ENCODE measurements at regions not wholly inside any gene's neighbourhood (a gene's known extent, or its start where the extent isn't known, plus 50 kb on each side); places are given as distances from the start of the nearest gene placed in this dataset.
A peak's percentile ranks its signal among the peaks of the same experiment; 100 is the strongest.
"Not testable (repeated sequence)": the region's sequence is repeated elsewhere in the genome, so short reads cannot be mapped to it uniquely, and the experiment has no call there.

DNA sequence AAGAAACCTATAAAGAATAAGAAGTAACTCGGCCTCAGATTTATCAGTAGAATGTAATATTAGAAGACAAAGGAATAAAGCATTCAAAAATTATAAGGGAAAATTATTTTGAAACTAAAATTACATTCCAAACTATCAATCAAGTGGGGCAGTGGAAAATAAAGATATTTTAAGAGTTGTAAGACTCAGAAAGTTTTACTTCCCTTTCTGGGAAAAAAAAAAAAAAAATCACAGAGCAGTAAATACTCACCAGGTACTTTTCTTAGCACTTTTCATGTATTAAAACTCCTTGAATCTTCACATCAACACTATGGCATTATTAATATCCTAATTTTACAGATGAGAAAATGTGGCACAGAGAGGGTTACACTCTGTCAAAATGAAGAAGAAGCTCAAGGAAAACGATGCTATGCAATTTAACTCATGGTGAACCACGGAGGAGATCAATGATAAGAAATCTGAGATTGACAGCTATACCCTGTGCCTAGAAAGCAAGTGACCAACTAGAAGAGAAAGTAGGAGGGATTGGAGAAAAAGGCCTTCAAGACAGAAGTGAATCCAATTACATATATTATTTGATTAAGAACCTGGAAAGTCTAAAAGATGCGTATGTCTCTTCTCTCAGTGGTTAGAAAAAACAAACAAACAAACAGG lies 238.9 kb upstream of the ID2 start:
- Mint-ChIP-seq H3K9me3 (peaks cover 0 to 2% (median 0%) of the 10 kb centered on the region in 7 donors), H3K36me3 (peaks cover 0 to 3% of the 10 kb centered on the region in 2 donors), H3K4me3 (no peak overlapping the region), H3K27me3 (ENCODE audit: low read depth in 3 of 3) (peaks cover 0 to 2% (median 0%) of the 10 kb centered on the region in 3 donors), H3K27ac (no peak overlapping the region), H3K4me1 (peaks cover 43% of the 10 kb centered on the region)
- WGBS (ENCODE audit: insufficient coverage), result 25% methylated on average over 2 of the region's 4 CpGs
- H3K27me3 ChIP-seq (ENCODE audit: control insufficient read depth in 2 of 2, insufficient read depth in 2 of 2, low read length in 2 of 2), result no peaks in the 10 kb centered on the region
- no peak for DNase-seq
- H2AFZ ChIP-seq (ENCODE audit: insufficient read depth, low read depth, low read length, poor library complexity, severe bottlenecking), result no peak overlapping the region
- no peaks in the 10 kb centered on the region for H3K9me3 ChIP-seq (replicated peaks in 1 of 2; ENCODE audit: control insufficient read depth in 1 of 2, insufficient read depth in 1 of 2, low read length in 2 of 2)
- no peak overlapping the region for H3K9ac ChIP-seq (ENCODE audit: insufficient read depth, low read length, poor library complexity, severe bottlenecking)
- H3K4me1 ChIP-seq (ENCODE audit: control insufficient read depth in 1 of 2, insufficient read depth in 2 of 2, low read length in 2 of 2), result peaks cover 36 to 39% of the 10 kb centered on the region in 2 donors
- TF ChIP-seq, protein P1, sequence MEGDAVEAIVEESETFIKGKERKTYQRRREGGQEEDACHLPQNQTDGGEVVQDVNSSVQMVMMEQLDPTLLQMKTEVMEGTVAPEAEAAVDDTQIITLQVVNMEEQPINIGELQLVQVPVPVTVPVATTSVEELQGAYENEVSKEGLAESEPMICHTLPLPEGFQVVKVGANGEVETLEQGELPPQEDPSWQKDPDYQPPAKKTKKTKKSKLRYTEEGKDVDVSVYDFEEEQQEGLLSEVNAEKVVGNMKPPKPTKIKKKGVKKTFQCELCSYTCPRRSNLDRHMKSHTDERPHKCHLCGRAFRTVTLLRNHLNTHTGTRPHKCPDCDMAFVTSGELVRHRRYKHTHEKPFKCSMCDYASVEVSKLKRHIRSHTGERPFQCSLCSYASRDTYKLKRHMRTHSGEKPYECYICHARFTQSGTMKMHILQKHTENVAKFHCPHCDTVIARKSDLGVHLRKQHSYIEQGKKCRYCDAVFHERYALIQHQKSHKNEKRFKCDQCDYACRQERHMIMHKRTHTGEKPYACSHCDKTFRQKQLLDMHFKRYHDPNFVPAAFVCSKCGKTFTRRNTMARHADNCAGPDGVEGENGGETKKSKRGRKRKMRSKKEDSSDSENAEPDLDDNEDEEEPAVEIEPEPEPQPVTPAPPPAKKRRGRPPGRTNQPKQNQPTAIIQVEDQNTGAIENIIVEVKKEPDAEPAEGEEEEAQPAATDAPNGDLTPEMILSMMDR (IDR thresholded peaks at IDR 0.05), result no peak
- no peaks in the 10 kb centered on the region for H4K20me1 ChIP-seq (ENCODE audit: insufficient read depth, low read length)
- intact Hi-C loops (cut with micrococcal nuclease), result no loop called here
- no peaks in the 10 kb centered on the region for H3K79me2 ChIP-seq (ENCODE audit: insufficient read depth, low read length)
- H3K27ac ChIP-seq (ENCODE audit: low read depth in 1 of 2, low read length in 2 of 2), result no peak overlapping the region
- H3K36me3 ChIP-seq (replicated peaks in 1 of 2; ENCODE audit: control insufficient read depth in 1 of 2, insufficient read depth in 2 of 2, low read length in 2 of 2), result no peaks in the 10 kb centered on the region
- H3K4me3 ChIP-seq (replicated peaks in 1 of 3; ENCODE audit: low read depth in 2 of 3, low read length in 3 of 3), result no peak overlapping the region
- H3K4me2 ChIP-seq (replicated peaks; ENCODE audit: extremely low read depth, low read length, poor library complexity, severe bottlenecking), result no peak overlapping the region

DNA sequence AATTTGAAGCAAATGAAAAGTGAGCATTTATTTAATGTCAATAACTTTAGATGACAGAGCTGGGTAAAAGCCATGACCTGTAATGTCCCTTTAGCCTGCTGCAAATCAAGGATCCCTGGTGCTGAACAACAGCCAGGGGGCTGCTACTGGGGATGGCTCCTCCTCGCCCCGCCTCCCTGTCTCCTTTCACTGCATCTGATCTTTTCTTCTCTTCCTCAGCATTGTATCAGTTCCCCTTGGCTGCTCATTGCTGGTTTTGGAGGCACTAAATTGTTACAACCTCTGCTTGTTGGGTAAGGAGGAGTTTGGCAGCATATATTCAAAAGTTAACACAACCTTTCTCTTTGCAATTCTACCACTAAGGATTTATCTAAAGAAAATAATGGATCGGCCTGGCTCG lies 236.3 kb upstream of the ID2 start:
- H3K4me1 Mint-ChIP-seq, result peaks cover 26% of the 10 kb centered on the region
- H3K27me3 Mint-ChIP-seq (ENCODE audit: low read depth in 3 of 3), result peaks cover 0 to 4% (median 0%) of the 10 kb centered on the region in 3 donors
- no peak for DNase-seq

DNA sequence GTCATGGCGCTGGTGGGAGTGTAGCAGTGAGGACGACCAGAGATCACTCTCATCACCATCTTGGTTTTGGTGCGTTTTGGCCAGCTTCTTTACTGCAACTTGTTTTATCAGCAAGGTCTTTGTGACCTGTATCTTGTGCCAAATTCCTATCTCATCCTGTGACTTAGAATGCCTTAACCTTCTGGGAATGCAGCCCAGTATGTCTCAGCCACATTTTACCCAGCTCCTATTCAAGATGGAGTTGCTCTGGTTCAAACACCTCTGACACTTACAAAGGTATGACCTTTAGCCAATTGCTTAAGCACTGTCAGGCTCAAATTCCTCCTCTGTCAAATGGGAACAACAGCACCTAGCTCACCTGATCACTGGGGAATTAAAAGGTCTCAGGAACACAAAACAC lies 235.1 kb upstream of the ID2 start:
- H3K9me3 Mint-ChIP-seq; H3K36me3 Mint-ChIP-seq; H3K36me3 ChIP-seq (replicated peaks in 1 of 2; ENCODE audit: control insufficient read depth in 1 of 2, insufficient read depth in 2 of 2, low read length in 2 of 2); H3K9ac ChIP-seq (ENCODE audit: insufficient read depth, low read length, poor library complexity, severe bottlenecking); DNase-seq; H3K79me2 ChIP-seq (ENCODE audit: insufficient read depth, low read length); H3K4me3 ChIP-seq (replicated peaks in 1 of 3; ENCODE audit: low read depth in 2 of 3, low read length in 3 of 3); H3K27me3 ChIP-seq (ENCODE audit: control insufficient read depth in 2 of 2, insufficient read depth in 2 of 2, low read length in 2 of 2); H3K27me3 Mint-ChIP-seq (ENCODE audit: low read depth in 3 of 3); intact Hi-C loops (cut with micrococcal nuclease); H4K20me1 ChIP-seq (ENCODE audit: insufficient read depth, low read length); H2AFZ ChIP-seq (ENCODE audit: insufficient read depth, low read depth, low read length, poor library complexity, severe bottlenecking); H3K27ac ChIP-seq (ENCODE audit: low read depth in 1 of 2, low read length in 2 of 2); H3K9me3 ChIP-seq (replicated peaks in 1 of 2; ENCODE audit: control insufficient read depth in 1 of 2, insufficient read depth in 1 of 2, low read length in 2 of 2); H3K27ac Mint-ChIP-seq; H3K4me2 ChIP-seq (replicated peaks; ENCODE audit: extremely low read depth, low read length, poor library complexity, severe bottlenecking); H3K4me3 Mint-ChIP-seq: not testable (repeated sequence)
- peaks cover 8 to 14% of the 10 kb centered on the region in 2 donors for H3K4me1 ChIP-seq (ENCODE audit: control insufficient read depth in 1 of 2, insufficient read depth in 2 of 2, low read length in 2 of 2)
- 70% methylated on average over 2 of the region's 3 CpGs for WGBS (ENCODE audit: insufficient coverage)
- H3K4me1 Mint-ChIP-seq, result peaks cover 20% of the 10 kb centered on the region

More for the DNA sequence above, 236.3 kb upstream of the ID2 start:
- Histone ChIP-seq H3K27me3 (ENCODE audit: control insufficient read depth in 2 of 2, insufficient read depth in 2 of 2, low read length in 2 of 2) (no peaks in the 10 kb centered on the region), H3K27ac (ENCODE audit: low read depth in 1 of 2, low read length in 2 of 2) (no peak overlapping the region), H2AFZ (ENCODE audit: insufficient read depth, low read depth, low read length, poor library complexity, severe bottlenecking) (no peak overlapping the region), H3K4me3 (replicated peaks in 1 of 3; ENCODE audit: low read depth in 2 of 3, low read length in 3 of 3) (no peak overlapping the region), H3K9me3 (replicated peaks in 1 of 2; ENCODE audit: control insufficient read depth in 1 of 2, insufficient read depth in 1 of 2, low read length in 2 of 2) (no peaks in the 10 kb centered on the region), H3K4me1 (ENCODE audit: control insufficient read depth in 1 of 2, insufficient read depth in 2 of 2, low read length in 2 of 2) (peaks cover 18 to 23% of the 10 kb centered on the region in 2 donors), H4K20me1 (ENCODE audit: insufficient read depth, low read length) (no peaks in the 10 kb centered on the region), H3K79me2 (ENCODE audit: insufficient read depth, low read length) (no peaks in the 10 kb centered on the region), H3K9ac (ENCODE audit: insufficient read depth, low read length, poor library complexity, severe bottlenecking) (no peak overlapping the region), H3K4me2 (replicated peaks; ENCODE audit: extremely low read depth, low read length, poor library complexity, severe bottlenecking) (no peak overlapping the region), H3K36me3 (replicated peaks in 1 of 2; ENCODE audit: control insufficient read depth in 1 of 2, insufficient read depth in 2 of 2, low read length in 2 of 2) (no peaks in the 10 kb centered on the region)
- H3K4me3 Mint-ChIP-seq, result no peak overlapping the region
- WGBS (ENCODE audit: insufficient coverage), result 40% methylated on average over 3 of the region's 4 CpGs
- intact Hi-C loops (cut with micrococcal nuclease), result no loop called here
- peaks cover 0 to 2% (median 0%) of the 10 kb centered on the region in 7 donors for H3K9me3 Mint-ChIP-seq
- no peaks in the 10 kb centered on the region for H3K36me3 Mint-ChIP-seq
- TF ChIP-seq, protein P1 (IDR thresholded peaks at IDR 0.05), result no peak
- H3K27ac Mint-ChIP-seq, result peak overlapping the region in 1 of 7 donors; percentile 4

Data from CD14-positive monocyte (primary cell).